ENCODE measurements at regions not wholly inside any gene's neighbourhood (a gene's known extent, or its start where the extent isn't known, plus 50 kb on each side); places are given as distances from the start of the nearest gene placed in this dataset.
"Not testable (repeated sequence)": the region's sequence is repeated elsewhere in the genome, so short reads cannot be mapped to it uniquely, and the experiment has no call there.

DNA sequence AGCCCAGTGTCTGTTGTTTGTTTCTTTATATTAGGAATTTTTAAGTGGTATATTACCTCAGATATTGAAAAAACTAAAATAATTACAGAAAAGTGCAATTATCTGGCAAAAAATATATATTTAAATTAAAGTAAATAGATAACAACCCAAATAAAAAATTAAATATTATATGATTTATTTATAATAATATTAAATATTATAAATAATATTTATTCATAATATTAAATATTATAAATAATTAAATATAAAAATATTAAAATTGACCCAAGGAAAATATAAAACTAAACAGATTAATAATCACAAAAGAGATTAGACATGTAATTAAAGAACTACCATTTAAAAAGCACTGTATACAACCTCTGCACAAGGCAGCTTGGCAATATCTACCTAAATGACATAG lies 331.9 kb upstream of the POGK start:
- no peak for DNase-seq

DNA sequence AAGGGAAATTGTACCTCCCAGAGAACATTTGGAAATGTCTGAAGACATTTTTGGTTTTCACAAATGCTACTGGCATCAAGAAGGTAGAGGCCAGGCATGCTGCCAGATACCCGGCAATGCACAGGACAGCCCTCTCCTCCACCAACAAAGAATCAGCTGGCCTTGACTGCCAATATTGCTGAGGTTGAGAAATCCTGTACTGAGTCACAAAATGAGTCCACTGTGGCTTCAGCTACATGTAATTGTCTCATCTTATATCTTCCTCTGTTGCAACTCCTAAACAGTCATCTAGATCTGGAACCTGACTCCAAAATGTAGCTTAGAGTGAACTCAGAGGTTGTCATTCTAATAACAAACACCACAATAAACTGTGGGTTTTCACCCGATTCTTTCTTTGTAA lies 327.5 kb upstream of the POGK start:
- no peak for DNase-seq

GRCh38 chr1:166514067-166514466 lies 325.2 kb upstream of the POGK start:
- no peak for DNase-seq

DNA sequence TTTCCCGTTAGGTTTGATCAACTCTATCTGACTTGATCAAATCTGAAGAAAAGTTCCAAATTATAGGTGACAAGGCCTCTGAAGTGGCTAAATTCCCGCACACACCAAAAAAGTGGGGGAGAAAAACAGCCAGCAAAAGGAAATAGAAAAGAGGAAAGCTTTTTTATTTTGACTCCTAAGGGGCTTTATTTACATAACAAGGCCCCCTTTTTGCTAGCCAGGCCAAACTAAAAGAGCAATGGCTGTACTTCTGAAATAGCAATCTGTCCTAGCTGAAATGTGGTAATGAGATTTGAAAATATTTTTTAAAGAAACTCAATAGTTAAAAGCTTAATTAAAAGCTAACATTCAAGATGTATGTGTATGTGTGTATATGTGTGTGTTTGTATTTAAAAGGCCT lies 311.5 kb upstream of the POGK start:
- no peak for DNase-seq

- no peak for DNase-seq
Measured at GRCh38 chr1:166538646-166539045, 300.6 kb upstream of the POGK start.

DNA sequence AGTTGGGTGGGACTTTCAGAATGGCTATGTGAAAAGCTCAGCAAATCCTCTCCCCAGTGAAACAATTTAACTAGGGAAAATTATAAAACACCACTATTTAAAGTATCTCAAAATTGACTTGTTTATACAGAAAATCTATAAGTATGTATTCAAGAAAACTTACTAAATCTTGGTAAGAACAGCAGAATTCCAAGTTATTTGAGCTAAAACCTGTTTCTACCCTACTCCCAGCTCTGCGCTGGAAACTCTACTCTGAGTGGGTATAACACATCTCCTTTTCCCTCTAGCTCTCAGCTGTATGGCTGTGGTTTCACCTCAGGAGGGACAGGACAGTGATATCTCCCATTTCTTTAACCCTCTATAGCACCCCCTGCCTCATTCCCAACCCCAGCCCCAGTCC lies 295.2 kb upstream of the POGK start:
- DNase-seq: no peak

GRCh38 chr1:166544561-166544960 lies 294.7 kb upstream of the POGK start:
- DNase-seq: no peak

DNA sequence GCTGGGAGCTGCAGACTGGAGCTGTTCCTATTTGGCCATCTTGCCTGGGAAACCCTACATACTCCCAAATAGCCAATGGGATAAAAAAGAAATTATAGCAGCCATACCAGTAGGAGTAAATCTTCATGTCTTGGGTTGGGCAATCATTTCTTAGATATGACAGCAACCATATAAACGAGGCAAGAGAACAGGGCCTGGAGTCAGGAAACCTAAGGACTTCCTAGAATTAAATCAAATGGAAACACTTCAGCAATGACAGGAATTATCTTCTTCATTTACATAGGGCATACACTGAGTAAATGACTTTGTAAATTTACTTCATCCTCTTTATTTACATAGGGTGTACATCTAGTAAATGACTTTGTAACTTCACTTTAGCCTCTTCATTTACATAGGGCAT lies 286.6 kb upstream of the POGK start:
- DNase-seq: no peak

- no peak for DNase-seq
Measured at GRCh38 chr1:166570954-166571353, 268.3 kb upstream of the POGK start.

DNA sequence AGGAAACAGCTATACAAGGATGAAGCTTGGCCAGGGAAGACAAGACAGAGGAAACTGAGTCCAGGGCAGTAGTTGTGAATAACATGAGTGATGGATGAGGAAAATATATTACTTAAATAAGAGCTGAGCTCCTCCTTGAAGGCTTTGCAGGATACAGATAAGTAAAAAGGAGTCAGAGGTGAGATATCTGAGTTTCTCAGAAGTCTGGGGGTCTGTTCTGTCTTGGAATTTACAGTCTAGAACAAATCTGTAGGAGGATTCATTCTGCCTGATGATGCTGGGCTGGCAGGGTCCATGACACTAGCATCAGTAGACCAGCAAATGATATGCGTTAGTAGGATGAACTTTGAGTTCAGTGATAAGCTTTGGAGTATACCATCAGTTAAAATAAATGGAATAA lies 266.1 kb upstream of the POGK start:
- DNase-seq: no peak

DNA sequence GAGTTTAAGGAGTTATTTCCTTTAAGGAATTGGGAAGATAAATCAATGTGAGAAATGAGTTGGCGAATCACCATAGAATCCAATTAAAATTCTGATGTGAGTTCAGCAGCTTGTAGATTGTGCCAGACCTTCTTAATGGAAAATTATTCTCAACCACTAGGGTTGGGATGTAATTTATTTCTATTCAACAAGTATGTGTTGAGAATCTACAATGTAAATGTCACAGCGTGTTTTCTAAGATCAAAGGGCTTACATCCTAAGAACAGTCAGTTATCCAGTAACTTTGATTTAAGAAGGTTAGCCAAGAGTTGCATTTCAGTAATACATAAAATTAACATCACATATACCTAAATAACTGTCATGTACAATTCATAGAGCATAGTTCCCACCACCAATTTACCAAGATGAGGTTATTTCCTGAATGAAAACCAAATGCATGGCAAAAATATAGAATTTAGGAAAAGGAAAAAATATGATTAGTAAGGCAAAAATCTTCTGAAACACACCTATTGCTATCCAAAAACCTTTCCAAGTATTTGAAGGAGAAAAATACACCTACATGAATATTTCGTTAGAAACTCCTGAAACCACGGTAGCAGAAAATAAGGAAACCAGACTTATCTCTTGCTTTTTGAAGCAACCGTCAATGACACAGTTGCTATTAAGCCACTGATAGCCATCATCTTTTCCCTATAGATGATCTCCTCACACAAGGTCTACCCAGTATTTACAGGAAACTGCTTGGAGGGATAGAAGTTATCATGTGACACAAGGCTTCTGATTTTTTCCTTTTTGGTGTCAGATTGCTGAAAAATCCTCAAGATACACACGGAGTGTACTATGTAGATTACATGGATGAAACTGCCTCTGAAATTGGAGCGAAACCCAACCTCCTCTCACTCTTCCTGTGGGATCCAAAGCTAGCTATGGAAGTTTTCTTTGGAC lies 259.4 kb upstream of the POGK start:
- no peak for DNase-seq

DNA sequence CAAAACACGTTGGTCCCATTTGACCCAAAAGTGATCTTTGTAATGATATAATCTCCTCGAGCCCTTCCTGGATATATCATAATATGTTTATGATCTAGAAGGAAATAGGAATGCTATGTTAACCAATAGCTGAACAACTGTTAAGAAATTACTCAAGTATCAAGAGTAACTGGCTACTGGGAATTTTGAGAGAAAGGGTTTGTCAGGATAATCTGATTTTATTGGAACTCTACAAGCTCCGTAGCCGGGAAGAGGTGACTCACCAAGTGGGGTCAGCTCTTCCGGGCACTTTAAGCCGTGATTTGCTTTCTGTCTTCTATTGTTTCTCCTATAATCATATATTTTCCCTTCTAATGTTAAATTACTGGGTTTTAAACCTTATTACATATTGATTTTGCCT lies 250.5 kb upstream of the POGK start:
- no peak for DNase-seq

- no peak for DNase-seq
Measured at GRCh38 chr1:166590161-166590560, 249.1 kb upstream of the POGK start.

DNA sequence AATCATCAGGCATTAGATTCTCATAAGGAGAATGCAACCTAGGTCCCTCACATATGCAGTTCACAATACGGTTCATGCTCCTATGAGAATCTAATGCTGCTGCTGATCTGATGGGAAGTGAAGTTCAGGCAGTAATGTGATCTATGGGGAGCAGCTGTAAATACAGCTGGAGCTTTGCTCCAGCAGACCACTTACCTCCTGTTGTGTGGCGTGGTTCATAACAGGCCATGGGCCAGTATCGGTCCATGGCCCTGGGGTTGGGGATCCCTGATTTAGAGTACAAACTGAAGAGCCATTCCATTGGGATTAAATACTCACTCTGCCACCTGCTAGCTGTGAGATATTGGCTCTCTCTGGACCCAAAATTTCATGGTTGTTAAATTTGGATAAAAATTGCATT lies 244.6 kb upstream of the POGK start:
- DNase-seq: no peak

- no peak for DNase-seq
Measured at GRCh38 chr1:166597516-166597915, 241.8 kb upstream of the POGK start.

DNA sequence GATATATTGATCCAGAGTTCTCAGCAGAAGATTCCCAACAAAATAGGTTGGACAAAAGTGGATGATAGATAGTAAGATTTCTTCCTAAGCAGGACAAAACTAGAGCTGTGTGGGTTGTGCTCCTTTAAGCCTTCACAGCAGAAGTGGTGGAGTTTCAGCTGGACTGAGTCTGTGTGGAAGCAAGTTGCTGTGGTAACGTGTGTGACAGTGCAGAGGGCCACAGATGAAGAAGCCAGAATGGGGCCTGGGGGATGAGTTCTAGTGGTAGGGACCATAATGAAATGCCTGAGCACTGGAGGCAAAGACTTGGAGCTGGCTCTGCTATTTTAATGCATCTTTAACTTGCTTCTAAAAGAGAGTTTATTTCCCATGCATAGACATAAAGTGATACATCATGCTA lies 238.7 kb upstream of the POGK start:
- no peak for DNase-seq

DNA sequence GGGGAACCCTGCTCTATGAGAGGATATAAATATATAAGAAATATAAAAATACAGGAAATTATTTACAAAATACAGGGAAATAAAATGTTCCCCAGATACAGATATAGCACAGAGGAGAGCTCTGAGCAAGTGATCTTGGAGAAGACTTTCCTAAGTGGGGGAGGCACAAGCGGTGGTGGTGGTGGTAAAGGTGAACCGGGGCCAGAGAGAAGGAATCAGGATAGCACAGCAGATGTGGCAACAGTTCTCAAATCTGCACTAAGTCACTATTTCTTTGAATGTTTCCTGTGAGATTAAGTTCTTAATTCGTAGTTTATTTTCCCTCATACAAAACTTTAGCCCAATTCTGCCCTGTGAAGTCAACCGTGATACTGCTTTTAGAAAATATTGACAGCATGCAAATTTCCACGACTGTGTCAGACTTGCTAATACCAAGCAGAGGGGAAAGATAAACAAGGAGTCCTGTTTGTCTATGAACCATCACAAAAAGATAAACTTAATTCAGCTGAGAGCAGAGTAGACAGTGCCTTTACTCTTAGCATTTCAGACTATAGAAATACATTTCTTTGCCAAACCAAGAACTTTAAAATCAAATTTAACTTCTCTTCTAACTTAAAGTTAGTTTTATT lies 237.5 kb upstream of the POGK start:
- no peak for DNase-seq

DNA sequence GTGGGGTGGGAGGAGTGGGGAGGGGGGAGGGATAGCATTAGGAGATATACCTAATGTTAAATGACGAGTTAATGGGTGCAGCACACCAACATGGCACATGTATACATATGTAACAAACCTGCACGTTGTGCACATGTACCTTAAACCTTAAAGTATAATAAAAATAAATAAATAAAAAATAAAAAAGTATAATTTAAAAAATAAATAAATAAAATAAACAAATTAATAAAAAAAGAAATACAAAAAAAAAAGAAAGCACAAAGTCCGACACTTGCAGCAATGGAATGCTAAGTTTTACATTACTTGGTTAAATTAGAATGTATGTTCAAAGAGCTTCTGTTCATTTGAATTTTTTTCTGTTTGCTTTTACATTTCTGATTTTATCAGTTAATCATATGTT lies 236.5 kb upstream of the POGK start:
- DNase-seq: not testable (repeated sequence)

DNA sequence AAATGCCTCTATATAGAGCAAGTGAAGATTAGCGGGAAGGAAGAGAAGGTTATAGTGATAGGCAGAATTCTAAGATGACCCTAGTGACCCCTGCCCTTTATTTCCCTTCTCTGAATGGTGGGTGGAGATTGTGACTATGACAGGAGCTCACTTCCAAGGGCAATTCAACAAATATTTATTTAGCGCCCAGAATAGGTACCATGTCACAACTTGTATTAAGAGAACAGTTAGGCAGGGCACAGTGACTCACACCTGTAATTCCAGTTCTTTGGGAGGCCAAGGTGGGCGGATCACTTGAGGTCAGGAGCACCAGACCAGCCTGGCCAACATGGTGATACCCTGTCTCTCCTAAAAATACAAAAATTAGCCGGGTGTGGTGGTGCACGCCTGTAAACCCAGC lies 236.0 kb upstream of the POGK start:
- DNase-seq: no peak

GRCh38 chr1:166605137-166605536 lies 234.1 kb upstream of the POGK start:
- DNase-seq: no peak

DNA sequence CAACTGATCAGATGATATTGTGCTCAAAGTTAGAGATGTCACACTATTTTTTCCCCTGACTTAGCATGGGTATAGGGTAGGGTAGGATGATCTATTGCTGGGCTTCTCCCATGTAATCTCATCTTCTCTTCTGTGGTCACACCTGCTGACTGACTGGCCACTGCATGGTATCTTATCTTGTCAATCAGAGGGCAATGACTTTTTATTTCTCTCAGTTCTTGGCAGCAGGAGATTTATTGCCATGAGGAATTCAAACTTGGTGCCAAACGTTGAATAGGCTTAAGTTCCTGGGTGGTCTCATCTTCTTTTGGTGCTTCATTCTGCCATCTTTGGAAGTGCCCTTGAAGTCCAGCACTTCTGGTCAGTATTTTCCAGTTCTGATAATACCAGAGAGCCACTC lies 226.4 kb upstream of the POGK start:
- no peak for DNase-seq

DNA sequence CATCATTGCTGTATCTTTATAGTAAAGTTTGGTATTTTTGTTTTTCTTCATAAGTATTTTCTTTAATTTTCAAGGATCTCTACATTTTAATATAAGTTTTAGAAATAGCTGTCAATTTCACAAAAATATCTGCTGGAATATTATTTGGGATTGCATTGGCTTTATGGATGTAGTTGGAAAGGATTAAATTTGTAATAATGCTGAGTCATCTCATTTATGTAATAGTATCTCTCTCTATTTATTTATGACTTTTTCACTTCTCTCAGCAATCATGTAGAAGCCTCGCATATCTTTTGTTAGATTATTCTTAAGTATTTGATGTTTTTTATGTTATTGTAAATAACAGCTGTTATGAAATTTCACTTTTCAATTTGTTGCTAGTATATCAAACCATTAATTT lies 223.1 kb upstream of the POGK start:
- no peak for DNase-seq

DNA sequence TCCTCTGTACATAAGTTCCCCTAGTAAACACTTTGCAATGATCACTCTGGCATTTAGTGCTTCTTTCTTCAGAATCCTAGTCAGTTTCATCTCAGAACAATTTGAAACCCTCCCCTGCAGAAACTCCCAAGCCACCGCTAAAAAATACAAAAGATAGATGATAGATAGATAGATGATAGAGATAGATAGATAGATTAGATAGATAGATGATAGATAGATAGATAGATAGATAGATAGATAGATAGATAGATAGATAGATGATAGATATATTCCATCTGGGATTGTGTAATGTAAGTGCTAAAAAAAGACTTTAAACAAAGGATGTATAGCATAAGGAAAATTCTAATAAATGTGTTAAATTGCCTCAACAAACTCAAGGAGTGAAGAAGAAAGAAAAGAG lies 212.6 kb upstream of the POGK start:
- no peak for DNase-seq

GRCh38 chr1:166627558-166627957 lies 211.7 kb upstream of the POGK start:
- no peak for DNase-seq

DNA sequence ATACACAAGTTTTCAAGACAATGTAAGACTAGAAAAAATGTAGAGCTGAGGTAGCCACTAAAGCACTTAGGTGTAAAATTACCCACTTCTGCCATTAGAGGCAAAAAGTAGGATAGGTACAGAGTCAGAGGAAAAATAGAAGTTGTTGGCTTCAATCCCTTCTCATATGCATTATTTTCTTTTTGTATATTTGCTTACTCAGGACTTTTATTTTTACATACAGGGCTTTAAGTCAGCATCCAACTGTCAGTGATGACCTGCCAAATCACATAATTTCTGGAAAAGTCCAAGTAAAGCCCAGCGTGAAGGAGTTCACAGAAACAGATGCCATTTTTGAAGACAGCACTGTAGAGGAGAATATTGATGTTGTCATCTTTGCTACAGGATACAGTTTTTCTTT lies 211.0 kb upstream of the POGK start:
- DNase-seq: no peak
